ENCODE measurements at regions not wholly inside any gene's neighbourhood (a gene's known extent, or its start where the extent isn't known, plus 50 kb on each side); places are given as distances from the start of the nearest gene placed in this dataset.

DNA sequence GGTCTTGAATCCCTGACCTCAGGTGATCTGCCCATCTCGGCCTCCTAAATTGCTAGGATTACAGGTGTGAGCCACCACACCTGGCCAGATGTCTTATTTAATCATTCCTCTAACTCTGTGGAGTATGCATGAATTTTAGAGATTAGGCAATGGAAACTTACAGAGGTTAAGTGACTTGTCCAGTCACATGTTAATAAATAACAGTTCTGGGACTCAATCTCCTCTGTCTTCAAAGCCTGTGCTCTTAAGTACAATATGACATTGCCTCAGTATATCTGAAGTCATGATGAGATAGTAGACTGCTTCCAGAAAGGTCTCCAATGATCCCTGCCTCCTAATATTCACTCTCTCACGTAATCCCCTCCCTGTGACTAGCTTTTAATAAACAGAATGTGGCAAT, 72.9 kb upstream of the TDRD3 start:
- DNase-seq (ENCODE audit: low read depth) = no peak
- TF ChIP-seq, protein P1, sequence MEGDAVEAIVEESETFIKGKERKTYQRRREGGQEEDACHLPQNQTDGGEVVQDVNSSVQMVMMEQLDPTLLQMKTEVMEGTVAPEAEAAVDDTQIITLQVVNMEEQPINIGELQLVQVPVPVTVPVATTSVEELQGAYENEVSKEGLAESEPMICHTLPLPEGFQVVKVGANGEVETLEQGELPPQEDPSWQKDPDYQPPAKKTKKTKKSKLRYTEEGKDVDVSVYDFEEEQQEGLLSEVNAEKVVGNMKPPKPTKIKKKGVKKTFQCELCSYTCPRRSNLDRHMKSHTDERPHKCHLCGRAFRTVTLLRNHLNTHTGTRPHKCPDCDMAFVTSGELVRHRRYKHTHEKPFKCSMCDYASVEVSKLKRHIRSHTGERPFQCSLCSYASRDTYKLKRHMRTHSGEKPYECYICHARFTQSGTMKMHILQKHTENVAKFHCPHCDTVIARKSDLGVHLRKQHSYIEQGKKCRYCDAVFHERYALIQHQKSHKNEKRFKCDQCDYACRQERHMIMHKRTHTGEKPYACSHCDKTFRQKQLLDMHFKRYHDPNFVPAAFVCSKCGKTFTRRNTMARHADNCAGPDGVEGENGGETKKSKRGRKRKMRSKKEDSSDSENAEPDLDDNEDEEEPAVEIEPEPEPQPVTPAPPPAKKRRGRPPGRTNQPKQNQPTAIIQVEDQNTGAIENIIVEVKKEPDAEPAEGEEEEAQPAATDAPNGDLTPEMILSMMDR (conservative IDR thresholded peaks at IDR 0.05; ENCODE audit: low read depth, low read length) = no peak

DNA sequence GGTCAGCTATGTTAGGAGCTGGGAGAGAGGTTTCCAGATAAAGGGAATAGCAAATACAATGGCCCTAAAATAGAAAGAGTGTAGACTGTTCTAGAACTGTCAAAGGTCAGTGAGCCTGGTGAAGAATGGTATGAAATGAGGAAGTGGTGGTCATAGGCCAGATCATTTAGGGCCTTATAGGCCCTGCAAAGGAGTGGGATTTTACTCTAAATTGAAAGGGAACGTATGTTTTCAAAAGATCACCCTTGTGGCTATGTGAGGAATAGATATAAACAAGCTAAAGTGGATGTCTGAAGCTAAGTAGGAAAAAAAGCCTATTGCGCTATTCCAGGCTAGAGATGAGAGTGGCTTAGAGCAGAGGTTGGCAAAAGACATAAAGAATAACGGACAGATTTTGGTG, 70.7 kb upstream of the TDRD3 start:
- H3K4me3 ChIP-seq (ENCODE audit: low read length) = no peak overlapping the region
- no peak for DNase-seq (ENCODE audit: low read depth)
- TF ChIP-seq, protein P1 (conservative IDR thresholded peaks at IDR 0.05; ENCODE audit: low read depth, low read length) = no peak

More for the DNA sequence above, 72.9 kb upstream of the TDRD3 start:
- H3K4me3 ChIP-seq (ENCODE audit: low read length) = no peak overlapping the region

- TF ChIP-seq, protein P1 (conservative IDR thresholded peaks at IDR 0.05; ENCODE audit: low read depth, low read length) = no peak
- DNase-seq (ENCODE audit: low read depth) = no peak
- no peak overlapping the region for H3K4me3 ChIP-seq (ENCODE audit: low read length)
Measured at GRCh38 chr13:60327511-60327910, 69.5 kb upstream of the TDRD3 start.

DNA sequence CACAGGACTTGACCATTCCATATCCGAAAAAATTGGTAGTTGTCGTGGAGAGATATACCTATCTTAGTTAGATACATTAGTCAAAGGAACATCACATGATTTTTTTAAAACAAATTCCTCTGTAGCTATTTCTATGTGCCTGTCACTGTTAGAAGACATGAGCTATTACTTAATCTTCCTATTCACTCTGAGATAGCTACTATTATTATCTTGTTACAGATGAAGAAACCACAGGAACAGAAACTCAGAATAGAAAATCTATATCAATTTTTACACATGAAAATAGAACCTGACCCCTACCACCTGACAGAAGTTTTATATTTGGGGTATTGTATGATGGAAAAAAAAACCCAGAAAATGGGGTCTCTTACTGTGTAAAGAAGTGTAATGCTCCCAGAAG, 68.9 kb upstream of the TDRD3 start:
- no peak for DNase-seq (ENCODE audit: low read depth)
- H3K4me3 ChIP-seq (ENCODE audit: low read length) = no peak overlapping the region
- TF ChIP-seq, protein P1 (conservative IDR thresholded peaks at IDR 0.05; ENCODE audit: low read depth, low read length) = no peak

GRCh38 chr13:60329221-60329923, 67.6 kb upstream of the TDRD3 start:
- TF ChIP-seq, protein P1 (conservative IDR thresholded peaks at IDR 0.05; ENCODE audit: low read depth, low read length) = peak; percentile 70

GRCh38 chr13:60331249-60332012, 65.6 kb upstream of the TDRD3 start:
- DNase-seq (ENCODE audit: low read depth) = no peak
- TF ChIP-seq, protein P1 (conservative IDR thresholded peaks at IDR 0.05; ENCODE audit: low read depth, low read length) = no peak
- H3K4me3 ChIP-seq (ENCODE audit: low read length) = no peak overlapping the region

More at GRCh38 chr13:60329221-60329923, 67.6 kb upstream of the TDRD3 start:
- H3K4me3 ChIP-seq (ENCODE audit: low read length) = no peak overlapping the region
- peak; percentile 57 for DNase-seq (ENCODE audit: low read depth)
